ENCODE measurements at regions not wholly inside any gene's neighbourhood (a gene's known extent, or its start where the extent isn't known, plus 50 kb on each side); places are given as distances from the start of the nearest gene placed in this dataset.
"Not testable (repeated sequence)": the region's sequence is repeated elsewhere in the genome, so short reads cannot be mapped to it uniquely, and the experiment has no call there.

DNA sequence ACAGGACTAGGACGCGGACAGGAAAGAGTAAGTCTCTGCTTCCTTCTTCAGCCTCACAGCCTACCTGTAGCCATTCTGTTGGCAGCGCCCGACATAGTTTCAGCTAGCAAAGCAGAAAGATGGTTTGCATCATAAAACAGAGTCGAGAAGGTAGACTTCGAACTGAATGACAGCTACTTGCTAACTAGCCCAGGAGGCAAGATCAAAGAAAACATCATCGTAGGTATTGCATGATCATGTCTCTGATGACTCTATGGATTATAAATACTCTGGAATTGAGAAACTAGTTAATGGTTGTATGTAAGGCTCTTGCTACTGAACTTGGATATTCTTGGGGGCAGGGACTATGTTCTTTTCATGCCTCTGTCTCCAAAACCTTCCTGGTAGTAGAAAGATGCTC, 333.1 kb upstream of the KLF3 start:
- no peak for DNase-seq
- no peaks in the 10 kb centered on the region for H3K4me1 ChIP-seq
- H3K27me3 ChIP-seq: no peaks in the 10 kb centered on the region
- TF ChIP-seq, protein P1, sequence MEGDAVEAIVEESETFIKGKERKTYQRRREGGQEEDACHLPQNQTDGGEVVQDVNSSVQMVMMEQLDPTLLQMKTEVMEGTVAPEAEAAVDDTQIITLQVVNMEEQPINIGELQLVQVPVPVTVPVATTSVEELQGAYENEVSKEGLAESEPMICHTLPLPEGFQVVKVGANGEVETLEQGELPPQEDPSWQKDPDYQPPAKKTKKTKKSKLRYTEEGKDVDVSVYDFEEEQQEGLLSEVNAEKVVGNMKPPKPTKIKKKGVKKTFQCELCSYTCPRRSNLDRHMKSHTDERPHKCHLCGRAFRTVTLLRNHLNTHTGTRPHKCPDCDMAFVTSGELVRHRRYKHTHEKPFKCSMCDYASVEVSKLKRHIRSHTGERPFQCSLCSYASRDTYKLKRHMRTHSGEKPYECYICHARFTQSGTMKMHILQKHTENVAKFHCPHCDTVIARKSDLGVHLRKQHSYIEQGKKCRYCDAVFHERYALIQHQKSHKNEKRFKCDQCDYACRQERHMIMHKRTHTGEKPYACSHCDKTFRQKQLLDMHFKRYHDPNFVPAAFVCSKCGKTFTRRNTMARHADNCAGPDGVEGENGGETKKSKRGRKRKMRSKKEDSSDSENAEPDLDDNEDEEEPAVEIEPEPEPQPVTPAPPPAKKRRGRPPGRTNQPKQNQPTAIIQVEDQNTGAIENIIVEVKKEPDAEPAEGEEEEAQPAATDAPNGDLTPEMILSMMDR (IDR thresholded peaks at IDR 0.05): no peak
- no peak overlapping the region for H3K27ac ChIP-seq
- no peak overlapping the region for H3K9ac ChIP-seq (ENCODE audit: low read depth in 2 of 2, low read length in 2 of 2)
- no peaks in the 10 kb centered on the region for H3K9me3 ChIP-seq
- no peaks in the 10 kb centered on the region for H3K36me3 ChIP-seq
- intact Hi-C loops (cut with DNase I): no loop called here
- H3K4me3 ChIP-seq: no peak overlapping the region

DNA sequence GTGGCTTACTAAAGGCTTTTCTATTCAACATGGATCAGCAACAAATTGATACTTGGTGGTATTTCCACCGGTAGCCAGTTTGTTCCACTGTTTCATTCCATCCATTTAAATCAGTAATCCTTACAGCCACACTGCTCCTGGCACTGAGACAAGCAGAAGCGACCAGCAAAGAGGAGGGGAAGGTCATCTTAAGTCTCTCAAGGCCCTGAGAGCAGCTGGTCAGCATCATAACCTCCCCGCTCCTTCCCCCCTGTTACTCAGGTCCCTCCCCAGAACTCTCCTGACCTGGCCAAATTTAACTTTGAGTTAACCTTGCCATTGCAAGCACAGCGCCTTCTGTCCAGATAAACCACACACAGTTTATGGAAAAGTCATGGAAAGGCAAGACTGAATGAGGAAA, 331.3 kb upstream of the KLF3 start:
- no peaks in the 10 kb centered on the region for H3K9me3 ChIP-seq
- H3K27me3 ChIP-seq: no peaks in the 10 kb centered on the region
- TF ChIP-seq, protein P1 (IDR thresholded peaks at IDR 0.05): no peak
- H3K4me1 ChIP-seq: no peaks in the 10 kb centered on the region
- H3K9ac ChIP-seq (ENCODE audit: low read depth in 2 of 2, low read length in 2 of 2): no peak overlapping the region
- DNase-seq: no peak
- intact Hi-C loops (cut with DNase I): no loop called here
- H3K4me3 ChIP-seq: no peak overlapping the region
- no peak overlapping the region for H3K27ac ChIP-seq
- no peaks in the 10 kb centered on the region for H3K36me3 ChIP-seq

DNA sequence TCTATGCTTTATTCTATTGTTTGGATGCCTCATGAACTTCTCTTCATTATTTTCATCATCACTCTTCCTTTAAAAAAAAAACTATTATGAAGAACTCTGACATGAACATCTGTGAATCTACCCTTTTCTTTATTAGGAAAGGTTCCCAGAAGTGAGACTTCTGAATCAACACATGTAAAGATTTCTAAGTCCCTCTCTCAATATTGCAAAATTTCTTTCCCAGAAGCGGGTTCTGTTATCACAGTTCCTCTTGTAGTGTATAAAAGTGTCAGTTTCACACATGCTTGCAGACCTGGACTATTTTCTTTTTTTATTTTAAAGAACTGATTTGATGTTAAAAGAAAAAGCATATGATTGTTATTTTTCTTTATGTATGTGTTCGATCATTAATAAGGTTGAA, 330.8 kb upstream of the KLF3 start:
- Histone ChIP-seq H3K27ac (no peak overlapping the region), H3K36me3 (no peaks in the 10 kb centered on the region), H3K9ac (ENCODE audit: low read depth in 2 of 2, low read length in 2 of 2) (no peak overlapping the region), H3K27me3 (no peaks in the 10 kb centered on the region), H3K4me1 (no peaks in the 10 kb centered on the region), H3K9me3 (no peaks in the 10 kb centered on the region), H3K4me3 (no peak overlapping the region)
- TF ChIP-seq, protein P1 (IDR thresholded peaks at IDR 0.05): no peak
- DNase-seq: no peak
- intact Hi-C loops (cut with DNase I): no loop called here

DNA sequence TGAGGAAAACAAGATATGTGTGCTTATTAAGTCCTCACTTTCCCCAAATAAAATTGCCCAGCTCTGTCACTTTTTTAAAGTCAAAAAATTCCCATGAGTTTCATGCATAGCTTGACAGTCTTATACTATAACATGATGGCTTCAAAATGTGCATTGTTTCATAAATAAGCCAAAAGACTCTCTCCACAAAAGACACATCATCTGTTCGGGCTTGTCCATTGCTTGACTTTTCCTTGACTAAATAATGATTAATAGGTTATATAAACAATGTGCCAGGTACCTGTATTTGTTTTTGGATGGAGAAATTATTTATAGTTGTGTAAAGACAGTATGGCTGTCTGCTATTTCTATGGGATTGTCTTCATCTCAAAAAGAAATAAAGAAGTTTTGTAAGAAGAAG, 329.2 kb upstream of the KLF3 start:
- DNase-seq: no peak

DNA sequence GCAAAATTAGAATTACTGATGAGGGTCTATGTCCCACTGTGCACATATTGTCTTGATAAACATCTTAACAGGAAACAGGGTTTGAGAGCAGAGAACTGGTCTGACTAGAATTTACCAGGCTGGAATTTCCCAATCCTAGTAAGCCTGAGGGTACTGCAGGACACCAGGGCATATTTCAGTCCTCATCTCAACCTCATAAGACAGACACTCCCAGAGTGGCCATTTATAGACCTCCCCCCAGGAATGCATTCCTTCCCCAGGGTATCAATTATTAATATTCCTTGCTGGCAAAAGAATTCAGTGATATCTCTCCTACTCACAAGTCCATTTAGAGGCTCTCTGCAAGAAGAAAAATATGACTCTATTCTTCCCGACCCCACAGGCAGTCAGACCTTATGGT, 325.1 kb upstream of the KLF3 start:
- intact Hi-C loops (cut with DNase I); H3K9me3 ChIP-seq: not testable (repeated sequence)

More for the DNA sequence above, 329.2 kb upstream of the KLF3 start:
- Histone ChIP-seq H3K9ac (ENCODE audit: low read depth in 2 of 2, low read length in 2 of 2) (no peak overlapping the region), H3K27me3 (no peaks in the 10 kb centered on the region), H3K9me3 (no peaks in the 10 kb centered on the region), H3K36me3 (no peaks in the 10 kb centered on the region), H3K4me3 (no peak overlapping the region), H3K27ac (no peak overlapping the region), H3K4me1 (no peaks in the 10 kb centered on the region)
- intact Hi-C loops (cut with DNase I): no loop called here
- TF ChIP-seq, protein P1 (IDR thresholded peaks at IDR 0.05): no peak

DNA sequence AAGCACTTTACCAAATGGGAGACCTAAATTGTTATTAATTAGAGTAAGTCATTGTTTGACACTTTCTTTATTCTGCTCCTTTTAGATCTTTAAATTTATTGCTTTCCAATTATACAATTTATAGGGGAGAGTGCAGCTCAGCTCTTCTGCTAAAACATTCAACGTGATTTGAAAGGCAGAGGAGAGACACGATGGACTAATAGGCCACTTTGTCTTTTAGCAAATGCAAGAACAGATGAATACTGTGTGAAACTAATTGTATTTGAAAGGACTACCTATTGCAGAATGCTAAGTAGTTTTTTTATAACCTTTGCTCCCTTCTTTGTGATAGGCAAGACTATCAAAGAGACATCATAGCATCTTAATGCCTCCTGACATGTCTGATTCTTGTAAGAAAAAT, 320.4 kb upstream of the KLF3 start:
- intact Hi-C loops (cut with DNase I): no loop called here
- TF ChIP-seq, protein P1 (IDR thresholded peaks at IDR 0.05): no peak
- no peak overlapping the region for H3K4me3 ChIP-seq

More for the DNA sequence above, 325.1 kb upstream of the KLF3 start:
- H3K9ac ChIP-seq (ENCODE audit: low read depth in 2 of 2, low read length in 2 of 2); H3K4me3 ChIP-seq; H3K4me1 ChIP-seq; H3K27me3 ChIP-seq; H3K27ac ChIP-seq; DNase-seq; H3K36me3 ChIP-seq: not testable (repeated sequence)

More for the DNA sequence above, 320.4 kb upstream of the KLF3 start:
- Histone ChIP-seq H3K9ac (ENCODE audit: low read depth in 2 of 2, low read length in 2 of 2) (no peak overlapping the region), H3K27me3 (no peaks in the 10 kb centered on the region), H3K9me3 (no peaks in the 10 kb centered on the region), H3K27ac (no peak overlapping the region), H3K4me1 (no peaks in the 10 kb centered on the region), H3K36me3 (no peaks in the 10 kb centered on the region)
- no peak for DNase-seq

All from colonic mucosa (tissue), 4 donors.